Neural cell (in vitro differentiated cells): ENCODE measurements at regions not wholly inside any gene's neighbourhood (a gene's known extent, or its start where the extent isn't known, plus 50 kb on each side); places are given as distances from the start of the nearest gene placed in this dataset.
"Not testable (repeated sequence)": the region's sequence is repeated elsewhere in the genome, so short reads cannot be mapped to it uniquely, and the experiment has no call there.

Experiments
- H2AFZ ChIP-seq: fragments of 200-600, 300-800 bp; sonication (generic), shearing (Covaris generic); 2 replicates; pipeline ENCODE4 v1.6.0; 2014; ENCODE audit warnings: low read depth, mild to moderate bottlenecking, antibody characterized with exemption, low read length, moderate library complexity
- H3F3A ChIP-seq: fragments of 200-600 bp; shearing (Covaris generic); 2 replicates; pipeline ENCODE4 v1.6.1; 2016; ENCODE audit warnings: mild to moderate bottlenecking, moderate library complexity, mixed read lengths, antibody characterized with exemption, low read length; ENCODE audit not compliant: insufficient read depth, poor library complexity, severe bottlenecking
- H3K27ac ChIP-seq: fragments of 200-600, 300-800 bp; sonication (generic), shearing (Covaris generic); 2 replicates; pipeline ENCODE4 v1.5.1; 2014; ENCODE audit warnings: mild to moderate bottlenecking, low read length, moderate library complexity
- H3K27me3 ChIP-seq: fragments of 300-800, 200-600 bp; sonication (generic), shearing (Covaris generic); 2 replicates; pipeline ENCODE4 v1.6.0; 2014; ENCODE audit warnings: mild to moderate bottlenecking, low read depth, low read length, moderate library complexity; ENCODE audit not compliant: insufficient read depth
- H3K36me3 ChIP-seq: fragments of 300-800, 200-600 bp; sonication (generic), shearing (Covaris generic); 2 replicates; pipeline ENCODE4 v1.5.1; 2014; ENCODE audit warnings: mild to moderate bottlenecking, antibody characterized with exemption, low read length, moderate library complexity; ENCODE audit not compliant: insufficient read depth
- H3K4me2 ChIP-seq: fragments of 300-800, 200-600 bp; sonication (generic), shearing (Covaris generic); 2 replicates; pipeline ENCODE4 v1.6.0; 2014; ENCODE audit warnings: mild to moderate bottlenecking, low read length
- H3K4me3 ChIP-seq: fragments of 300-800, 200-600 bp; sonication (generic), shearing (Covaris generic); 2 replicates; pipeline ENCODE4 v1.5.1; 2014; ENCODE audit warnings: mild to moderate bottlenecking, low read length, moderate library complexity
- H3K79me2 ChIP-seq: fragments of 200-600 bp; shearing (Covaris generic); replicated peaks from 2 replicates; pipeline ENCODE4 v1.6.0; 2014; ENCODE audit warnings: mild to moderate bottlenecking, low read length, moderate library complexity; ENCODE audit not compliant: insufficient read depth
- H3K9ac ChIP-seq: fragments of 300-800, 200-600 bp; sonication (generic), shearing (Covaris generic); 2 replicates; pipeline ENCODE4 v1.6.1; 2016; ENCODE audit warnings: mild to moderate bottlenecking, low read length, mixed read lengths
- H3K9me2 ChIP-seq: fragments of 200-600 bp; shearing (Covaris generic); 2 replicates; pipeline ENCODE4 v1.6.1; 2016; ENCODE audit warnings: mild to moderate bottlenecking, low read length, mixed read lengths; ENCODE audit not compliant: insufficient read depth
- H3K9me3 ChIP-seq: fragments of 200-600, 300-800 bp; sonication (generic), shearing (Covaris generic); 2 replicates; pipeline ENCODE4 v1.6.1; 2016; ENCODE audit warnings: mild to moderate bottlenecking, mixed run types, low read length, moderate library complexity, mixed read lengths
- H4K20me1 ChIP-seq: fragments of 200-600 bp; shearing (Covaris generic); 2 replicates; pipeline ENCODE4 v1.6.1; 2016; ENCODE audit warnings: mild to moderate bottlenecking, mixed run types; ENCODE audit not compliant: insufficient read depth
- CTCF ChIP-seq: fragments of 450-650 bp; IDR thresholded peaks from 2 replicates; pipeline ENCODE4 v1.5.1; 2014; ENCODE audit warnings: antibody characterized with exemption, mild to moderate bottlenecking, moderate library complexity; ENCODE audit not compliant: poor library complexity, severe bottlenecking
- MXI1 ChIP-seq: fragments of 450-650 bp; conservative IDR thresholded peaks from 2 replicates; pipeline ENCODE4 v1.6.1; 2014; ENCODE audit warnings: antibody characterized with exemption, mild to moderate bottlenecking; ENCODE audit not compliant: poor library complexity, severe bottlenecking
- POLR2AphosphoS5 ChIP-seq: IDR thresholded peaks from 2 replicates; pipeline ENCODE4 v1.6.1; 2012
- REST ChIP-seq: IDR thresholded peaks from 2 replicates; pipeline ENCODE4 v1.6.1; 2012; ENCODE audit warnings: borderline replicate concordance
- SMC3 ChIP-seq: fragments of 450-650 bp; conservative IDR thresholded peaks from 2 replicates; pipeline ENCODE4 v1.6.1; 2014; ENCODE audit warnings: antibody characterized with exemption, mild to moderate bottlenecking, moderate library complexity; ENCODE audit not compliant: poor library complexity
- TAF1 ChIP-seq: IDR thresholded peaks from 2 replicates; pipeline ENCODE4 v1.6.1; 2012; ENCODE audit warnings: low read depth

GRCh38 chr7:46909601-46910051 is 672.3 kb downstream of the TNS3 start:
- Histone ChIP-seq H3K9me3 (no peaks in the 10 kb centered on the region), H3F3A (no peaks in the 10 kb centered on the region), H3K9me2 (no peaks in the 10 kb centered on the region), H3K4me3 (no peak overlapping the region), H3K27ac (no peak overlapping the region), H3K27me3 (no peaks in the 10 kb centered on the region), H3K79me2 (no peaks in the 10 kb centered on the region), H3K4me2 (no peak overlapping the region), H3K36me3 (no peaks in the 10 kb centered on the region), H2AFZ (no peak overlapping the region), H4K20me1 (no peaks in the 10 kb centered on the region), H3K9ac (no peak overlapping the region)
- TF ChIP-seq CTCF (no peak), MXI1 (no peak), REST (no peak), TAF1 (no peak), POLR2AphosphoS5 (no peak)

- no peaks in the 10 kb centered on the region for H3F3A ChIP-seq
- no peak overlapping the region for H3K9ac ChIP-seq
- no peaks in the 10 kb centered on the region for H3K79me2 ChIP-seq
Measured at GRCh38 chr7:46908770-46909169, 673.1 kb downstream of the TNS3 start.

GRCh38 chr7:46904523-46904922 is 677.4 kb downstream of the TNS3 start:
- H3K79me2 ChIP-seq, H3K9me3 ChIP-seq, H3K9me2 ChIP-seq, H4K20me1 ChIP-seq, H3K36me3 ChIP-seq, H3K27me3 ChIP-seq, H3K4me2 ChIP-seq, H3K9ac ChIP-seq, H3F3A ChIP-seq, H3K27ac ChIP-seq, H2AFZ ChIP-seq, H3K4me3 ChIP-seq: not testable (repeated sequence)

More at GRCh38 chr7:46908770-46909169, 673.1 kb downstream of the TNS3 start:
- Histone ChIP-seq H3K27me3 (no peaks in the 10 kb centered on the region), H3K9me2 (no peaks in the 10 kb centered on the region), H3K4me2 (no peak overlapping the region), H3K36me3 (no peaks in the 10 kb centered on the region), H3K27ac (no peak overlapping the region), H2AFZ (no peak overlapping the region), H3K4me3 (no peak overlapping the region), H4K20me1 (no peaks in the 10 kb centered on the region), H3K9me3 (no peaks in the 10 kb centered on the region)
- TF ChIP-seq SMC3 (no peak), POLR2AphosphoS5 (no peak), TAF1 (no peak)
